ENCODE measurements at regions not wholly inside any gene's neighbourhood (a gene's known extent, or its start where the extent isn't known, plus 50 kb on each side); places are given as distances from the start of the nearest gene placed in this dataset.
"Not testable (repeated sequence)": the region's sequence is repeated elsewhere in the genome, so short reads cannot be mapped to it uniquely, and the experiment has no call there.

DNA sequence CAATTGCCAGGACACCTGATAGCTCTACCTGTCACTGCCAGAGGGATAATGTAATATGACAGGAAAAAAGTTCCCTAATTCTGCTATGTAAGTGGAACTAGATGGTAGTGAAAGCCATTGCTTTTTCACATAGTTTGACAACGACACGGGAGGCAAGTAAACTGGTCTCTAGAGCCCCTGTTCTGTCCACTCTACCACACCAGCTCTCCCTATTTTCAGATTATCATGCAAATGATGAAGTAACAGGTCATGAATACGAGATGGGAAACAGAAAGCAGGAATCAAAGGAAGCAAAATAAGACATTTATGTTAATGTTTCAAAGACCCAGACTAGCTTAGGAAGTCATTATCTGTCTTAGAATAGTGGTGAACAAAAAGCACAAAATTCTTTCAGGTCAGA is 56.2 kb downstream of the TAF11L14 start:
- no peak for DNase-seq (ENCODE audit: low read depth)

DNA sequence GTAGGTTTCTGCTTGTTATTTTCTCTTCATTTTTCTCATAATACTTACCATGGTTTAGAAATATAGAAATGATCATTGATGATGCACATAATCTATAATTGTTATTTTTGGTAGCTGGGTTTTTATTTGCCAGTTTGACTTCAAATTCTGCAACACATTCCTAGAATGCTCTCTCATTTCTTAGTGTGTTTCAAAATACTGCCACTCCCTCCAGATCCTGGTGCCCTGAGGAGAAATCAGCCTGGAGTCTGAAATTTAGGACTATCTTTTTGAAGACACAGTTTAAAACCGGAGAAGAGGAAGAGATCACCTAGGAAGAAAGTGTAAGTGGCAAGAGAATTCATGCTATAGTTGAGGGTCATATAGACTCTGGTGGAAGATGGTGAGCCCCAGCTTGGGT is 57.5 kb downstream of the TAF11L14 start:
- DNase-seq (ENCODE audit: low read depth) = no peak

DNA sequence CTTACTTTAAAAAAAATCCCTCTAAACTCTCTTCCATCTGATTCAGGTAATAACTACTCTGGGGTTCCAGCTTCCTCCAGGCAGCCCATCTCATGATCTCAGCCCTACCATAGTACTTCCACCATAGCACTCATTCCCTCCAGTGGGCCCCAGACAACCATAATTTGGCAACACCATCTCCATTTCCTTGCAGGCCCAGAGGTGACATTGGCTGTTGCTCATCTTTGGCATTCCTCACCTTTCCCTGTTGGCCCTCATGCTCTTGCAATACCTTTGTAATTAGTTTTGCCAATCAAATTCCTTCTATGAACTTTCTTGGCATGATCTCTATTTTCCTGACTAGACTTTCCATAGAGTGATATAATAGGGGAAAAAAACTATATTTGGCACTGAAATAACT is 60.1 kb downstream of the TAF11L14 start:
- DNase-seq (ENCODE audit: low read depth) = no peak

DNA sequence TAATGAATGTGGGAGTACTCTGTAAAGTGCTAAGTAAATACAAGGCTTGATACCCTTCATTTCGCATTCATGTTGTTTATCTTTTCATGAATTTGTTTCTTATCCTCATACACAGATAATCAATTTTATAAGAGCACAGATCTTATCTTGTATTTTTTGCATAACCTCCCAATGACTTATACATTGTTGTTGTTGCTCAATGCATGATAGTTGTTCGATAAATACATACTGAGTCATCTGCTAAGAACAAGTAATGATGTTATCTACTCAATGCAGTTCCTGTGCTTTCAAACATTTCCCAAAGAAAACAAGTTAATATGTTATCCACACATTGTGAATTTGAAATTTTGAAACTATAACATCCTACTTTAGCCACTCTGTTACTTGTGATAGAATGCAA is 60.7 kb downstream of the TAF11L14 start:
- DNase-seq (ENCODE audit: low read depth) = no peak

DNA sequence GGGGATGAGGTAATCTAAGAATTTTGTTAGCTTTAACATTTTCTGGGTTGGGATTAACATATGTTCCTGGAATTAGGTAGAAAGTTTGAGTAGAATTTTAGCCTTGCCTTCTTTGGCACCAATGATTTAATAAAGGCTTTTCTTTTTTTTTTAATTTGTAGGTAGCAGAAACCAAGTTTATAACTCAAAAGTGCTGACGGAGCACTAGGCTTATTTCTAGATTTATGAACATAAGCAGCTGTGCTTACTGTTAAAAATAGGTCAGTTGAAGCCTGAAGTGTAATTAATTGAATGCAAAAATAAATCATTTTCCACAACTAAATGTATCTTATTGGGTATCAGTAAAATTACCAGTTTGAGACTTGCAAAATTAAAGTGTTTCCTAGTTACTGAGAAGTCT is 62.4 kb downstream of the TAF11L14 start:
- DNase-seq (ENCODE audit: low read depth) = no peak

DNA sequence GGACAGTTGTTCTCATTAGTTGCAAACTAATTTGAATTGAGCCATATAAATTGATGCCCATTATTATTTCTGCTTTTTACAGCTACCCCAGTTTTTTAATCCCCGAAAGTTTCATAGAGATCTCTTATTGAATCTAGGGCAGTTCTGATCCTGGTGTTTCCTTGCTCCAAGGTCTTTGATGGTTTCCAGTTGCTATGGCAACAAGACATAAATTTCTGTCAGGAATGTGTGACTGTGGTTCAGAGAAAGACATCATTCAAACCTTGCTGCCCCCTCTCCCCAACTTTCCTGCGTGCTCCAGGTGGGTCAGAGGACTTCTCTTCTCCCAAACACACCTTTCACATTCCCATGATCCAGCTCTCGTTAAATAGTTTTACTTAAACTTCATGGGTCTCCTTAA is 63.4 kb downstream of the TAF11L14 start:
- no peak for DNase-seq (ENCODE audit: low read depth)

DNA sequence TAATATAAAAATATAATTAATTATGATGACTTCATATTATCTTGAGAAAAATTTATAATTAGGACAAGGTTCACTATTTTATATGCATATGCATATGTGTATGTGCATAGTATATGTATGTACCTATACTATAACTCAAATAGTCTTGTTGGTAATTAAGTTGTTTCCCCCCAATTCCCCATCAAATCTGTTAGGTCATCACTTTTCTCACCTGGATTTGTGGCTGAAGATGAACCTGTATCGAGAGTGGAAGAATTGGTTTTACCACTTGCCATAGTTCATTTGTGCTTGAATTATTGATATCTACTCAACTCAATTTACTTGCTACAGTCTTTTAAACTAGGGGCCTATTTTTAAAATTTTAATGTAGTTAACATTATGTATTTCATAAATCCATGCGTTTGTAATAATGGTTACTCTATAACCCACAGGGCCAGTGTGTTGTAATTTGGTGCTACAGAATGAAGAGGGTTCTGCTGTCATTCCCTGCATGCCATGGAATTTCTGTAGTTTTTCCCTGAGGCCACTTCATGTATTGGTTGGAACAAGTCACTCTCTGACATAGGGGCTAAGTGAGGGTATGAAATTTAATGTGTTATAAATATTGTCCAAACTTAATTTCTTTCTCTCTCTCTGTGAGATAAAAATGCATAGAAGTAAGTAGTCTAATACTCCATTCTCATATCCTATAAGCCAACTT is 74.9 kb downstream of the TAF11L14 start:
- DNase-seq (ENCODE audit: low read depth) = no peak

DNA sequence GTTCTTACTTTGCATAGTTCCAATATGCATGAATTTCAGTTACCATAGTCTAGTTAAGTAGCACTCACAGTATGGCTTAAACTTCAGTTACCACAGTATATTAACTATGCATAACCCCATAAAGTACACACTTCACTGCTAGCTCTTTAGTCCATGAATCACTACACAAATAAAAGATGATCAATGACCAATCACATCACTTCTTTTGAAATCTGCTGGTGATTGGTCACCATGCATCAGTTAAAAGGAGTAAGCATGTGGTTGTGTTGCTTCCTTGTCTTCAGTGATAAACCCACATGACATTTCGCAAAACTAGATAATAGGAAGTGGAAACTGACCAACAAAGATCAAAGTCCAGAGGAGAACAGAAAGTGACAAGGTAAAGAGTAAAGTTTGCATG is 79.0 kb downstream of the TAF11L14 start:
- no peak for DNase-seq (ENCODE audit: low read depth)

DNA sequence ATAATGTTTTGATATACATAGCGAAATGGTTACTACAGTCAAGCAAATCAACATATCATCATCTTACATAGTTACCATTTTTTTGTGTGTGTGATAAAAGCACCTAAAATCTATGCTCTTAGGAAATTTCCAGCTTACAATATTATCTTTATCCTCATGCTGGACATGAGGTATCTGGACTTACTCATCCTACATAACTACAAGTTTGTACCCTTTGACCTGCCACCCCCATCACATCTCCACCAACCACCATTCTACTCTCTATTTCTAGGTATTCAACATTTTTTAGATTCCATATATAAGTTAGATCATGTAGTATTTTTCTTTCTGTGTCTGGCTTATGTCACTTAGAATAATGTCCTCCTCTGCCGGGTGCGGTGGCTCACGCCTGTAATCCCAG is 79.9 kb downstream of the TAF11L14 start:
- DNase-seq (ENCODE audit: low read depth) = no peak

DNA sequence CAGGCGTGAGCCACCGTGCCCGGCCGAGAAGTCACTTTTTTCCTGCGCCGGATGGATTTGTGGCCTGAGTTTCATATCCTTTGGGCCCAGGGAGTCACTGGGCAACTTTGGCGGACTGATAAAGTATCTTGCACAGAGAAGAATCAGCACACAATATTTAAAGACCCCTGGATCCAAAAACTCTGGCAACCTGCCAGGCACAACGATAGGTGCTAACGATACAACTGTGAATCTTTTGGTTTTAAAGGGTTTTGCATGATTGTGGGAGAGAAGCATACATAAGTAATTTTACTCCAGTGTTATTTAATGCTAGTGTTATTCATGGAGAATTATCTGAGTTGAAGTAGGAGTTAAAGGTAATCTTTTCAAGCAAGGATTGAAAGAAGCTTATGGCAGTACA is 85.3 kb downstream of the TAF11L14 start:
- DNase-seq (ENCODE audit: low read depth) = no peak

DNA sequence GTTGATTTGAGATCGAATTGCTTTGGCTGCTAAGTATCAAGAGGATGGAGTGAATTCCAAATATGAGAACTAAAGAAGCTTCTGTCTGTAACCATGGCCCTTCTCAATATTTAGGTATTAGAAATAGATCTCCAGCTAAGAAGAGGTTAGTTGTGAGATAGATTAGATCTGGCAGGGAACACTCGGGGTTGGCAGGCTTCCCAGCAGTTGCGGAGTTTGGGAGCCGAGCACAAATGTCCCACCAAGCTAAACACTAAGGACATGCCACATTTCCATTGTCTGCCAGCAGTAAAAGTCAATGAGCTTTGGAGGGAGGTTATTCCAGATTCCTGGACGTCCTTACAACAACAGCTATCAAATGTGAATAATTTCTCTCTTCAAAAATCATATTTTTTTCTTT is 85.8 kb downstream of the TAF11L14 start:
- no peak for DNase-seq (ENCODE audit: low read depth)

DNA sequence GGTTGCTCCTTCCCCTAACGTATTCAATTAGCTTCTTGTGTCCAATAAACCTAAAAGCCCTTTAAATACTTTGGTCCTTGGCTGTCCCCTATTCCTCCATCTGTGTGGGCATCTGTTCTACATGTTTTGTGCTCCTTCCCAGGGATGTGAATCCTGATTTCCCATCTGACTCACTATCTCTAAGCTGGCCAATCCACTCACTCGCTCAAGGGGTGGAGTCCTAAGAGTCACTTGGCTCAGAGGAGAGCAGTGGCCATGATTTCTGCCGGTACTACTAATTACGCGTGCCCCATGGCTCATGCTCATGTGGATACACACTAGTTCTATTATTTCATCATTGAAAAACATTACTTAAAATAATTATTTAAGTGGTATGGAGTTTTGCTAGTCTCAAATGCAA is 89.6 kb downstream of the TAF11L14 start:
- DNase-seq (ENCODE audit: low read depth) = no peak

DNA sequence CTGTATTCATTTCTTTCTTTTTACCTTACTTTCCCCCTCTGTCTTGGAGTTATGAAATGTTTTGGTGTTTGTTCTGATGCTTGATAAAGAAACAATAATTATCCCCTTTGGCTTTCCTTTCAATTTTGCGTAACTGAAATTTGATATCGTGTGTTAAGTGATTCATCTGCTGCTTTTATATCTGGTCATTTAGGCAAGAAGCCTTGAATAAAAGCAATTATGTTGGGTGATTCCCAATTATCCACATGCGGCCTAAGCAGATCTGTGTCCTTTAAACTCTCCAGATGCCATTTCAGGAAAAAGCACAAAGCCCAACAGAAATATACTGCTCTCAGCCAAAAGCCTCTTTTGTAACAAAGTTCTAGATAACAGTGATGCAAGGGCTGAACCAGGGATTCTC is 92.8 kb downstream of the TAF11L14 start:
- DNase-seq (ENCODE audit: low read depth) = no peak

DNA sequence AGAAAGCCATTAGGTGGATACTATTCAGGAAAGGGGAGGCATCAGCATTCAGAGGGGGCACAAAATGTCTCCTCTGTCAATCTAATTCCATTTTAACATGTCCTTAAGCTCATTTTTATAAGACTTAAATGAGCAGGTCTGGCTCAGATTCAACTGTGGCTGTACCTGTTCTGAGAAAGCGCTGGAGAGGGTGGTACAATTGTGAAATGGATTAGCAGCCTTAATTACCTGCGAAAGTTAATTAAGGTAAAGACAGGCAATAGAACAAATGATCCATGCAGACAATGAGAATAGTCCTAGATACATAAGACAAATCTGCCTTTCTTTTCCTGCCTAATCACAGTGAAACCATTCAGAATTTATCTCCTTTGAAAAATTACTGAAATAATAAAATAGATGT is 96.2 kb downstream of the TAF11L14 start:
- DNase-seq (ENCODE audit: low read depth) = no peak

DNA sequence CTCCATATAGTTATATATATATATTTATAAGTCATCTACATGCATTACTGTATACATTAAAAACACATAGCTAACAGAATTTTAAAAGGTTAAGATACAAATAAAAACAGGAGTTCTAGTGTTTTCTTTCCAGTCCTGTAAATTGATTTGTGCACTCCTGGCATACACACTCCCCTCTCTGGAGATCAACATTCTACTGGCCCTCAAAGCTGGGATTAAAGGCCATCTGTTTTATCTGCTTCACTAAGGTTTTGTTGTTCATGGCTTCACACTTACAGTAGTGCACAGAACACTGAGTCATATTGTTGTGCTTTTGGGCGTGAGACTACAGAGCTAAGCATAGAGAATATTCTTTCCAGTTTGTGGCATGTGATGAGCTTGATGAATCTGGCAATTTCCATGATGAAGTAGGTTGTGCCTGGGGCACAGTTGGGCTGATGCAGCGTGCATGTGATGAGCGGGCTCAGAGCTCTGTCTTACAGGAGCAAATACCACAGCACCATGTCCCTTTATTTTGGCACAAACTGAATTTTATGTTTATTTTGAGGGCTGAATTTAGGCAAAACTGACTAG is 98.2 kb downstream of the TAF11L14 start:
- DNase-seq (ENCODE audit: low read depth) = no peak

DNA sequence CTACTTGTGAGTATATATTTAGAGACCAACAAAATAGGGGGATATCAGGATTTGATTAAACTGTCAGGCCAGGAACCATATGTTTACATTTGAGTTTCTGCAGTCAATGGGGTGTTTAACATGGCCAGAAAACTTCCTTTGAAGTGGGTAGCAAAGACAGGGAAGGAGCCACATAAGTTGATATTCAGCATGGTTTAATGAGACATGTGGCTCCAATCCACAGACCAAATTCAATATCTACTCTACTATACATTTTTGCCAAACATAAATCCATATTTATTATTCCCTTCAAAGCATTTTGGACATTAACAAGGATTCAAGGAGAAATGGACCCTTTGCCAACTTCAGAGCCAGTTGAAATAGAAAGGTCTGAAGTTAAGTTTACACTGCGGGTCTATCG is 99.8 kb downstream of the TAF11L14 start:
- DNase-seq (ENCODE audit: low read depth) = no peak

DNA sequence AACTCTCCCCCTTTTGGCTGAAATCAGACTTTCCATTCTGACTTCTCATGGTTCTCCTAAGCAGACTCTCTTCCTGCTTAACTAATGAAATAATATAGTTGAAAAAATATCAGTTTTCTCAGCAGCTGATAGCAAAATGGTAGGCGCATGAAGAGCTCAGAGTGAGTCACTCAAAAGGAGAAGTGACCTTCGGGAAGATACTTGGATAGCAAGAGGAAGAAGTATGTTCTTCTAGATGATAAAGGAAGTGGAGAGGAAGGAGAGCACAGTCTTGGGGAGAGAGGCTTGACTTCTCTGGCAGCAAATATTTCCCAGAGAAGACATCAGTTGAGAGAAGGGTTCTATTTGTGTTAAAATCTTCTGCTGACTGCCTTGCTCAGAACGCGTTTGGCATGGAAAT is 101.5 kb downstream of the TAF11L14 start:
- no peak for DNase-seq (ENCODE audit: low read depth)

DNA sequence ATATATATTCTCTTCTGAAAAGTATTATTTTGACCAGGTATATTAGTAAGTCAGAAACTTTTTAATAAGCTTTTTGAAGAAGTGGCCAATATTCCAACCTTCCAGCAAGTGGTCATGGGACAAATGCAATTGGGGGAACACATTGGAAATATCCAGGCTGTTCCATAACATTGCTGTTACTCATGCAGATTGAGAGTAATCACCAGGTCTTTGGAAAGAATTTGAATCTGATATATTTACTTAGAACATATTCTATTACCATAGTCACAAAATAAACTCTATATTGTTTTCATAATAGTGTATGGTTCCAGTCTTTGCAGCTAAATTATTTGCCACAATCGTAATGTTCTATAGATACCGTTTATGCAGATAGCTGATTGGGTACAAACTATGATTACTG is 102.8 kb downstream of the TAF11L14 start:
- DNase-seq (ENCODE audit: low read depth) = no peak

DNA sequence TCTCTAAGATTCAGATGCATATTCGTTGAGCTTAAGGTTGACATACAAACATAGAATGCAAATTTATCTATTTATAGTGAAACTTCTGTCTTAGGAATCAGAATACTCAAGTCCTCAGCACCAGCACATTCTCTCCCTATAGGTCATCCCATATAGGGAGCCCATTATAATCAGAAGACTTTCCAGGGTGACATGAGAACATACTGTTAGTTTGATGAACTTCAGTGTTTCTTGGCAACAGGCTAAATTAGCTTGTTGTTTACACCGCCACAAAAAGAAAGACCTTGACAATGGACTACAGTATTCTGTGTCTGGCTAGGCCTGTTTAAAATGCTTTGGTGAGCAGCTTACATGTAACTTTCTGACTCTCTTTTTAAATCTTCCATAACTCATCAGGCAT is 104.2 kb downstream of the TAF11L14 start:
- DNase-seq (ENCODE audit: low read depth) = no peak

DNA sequence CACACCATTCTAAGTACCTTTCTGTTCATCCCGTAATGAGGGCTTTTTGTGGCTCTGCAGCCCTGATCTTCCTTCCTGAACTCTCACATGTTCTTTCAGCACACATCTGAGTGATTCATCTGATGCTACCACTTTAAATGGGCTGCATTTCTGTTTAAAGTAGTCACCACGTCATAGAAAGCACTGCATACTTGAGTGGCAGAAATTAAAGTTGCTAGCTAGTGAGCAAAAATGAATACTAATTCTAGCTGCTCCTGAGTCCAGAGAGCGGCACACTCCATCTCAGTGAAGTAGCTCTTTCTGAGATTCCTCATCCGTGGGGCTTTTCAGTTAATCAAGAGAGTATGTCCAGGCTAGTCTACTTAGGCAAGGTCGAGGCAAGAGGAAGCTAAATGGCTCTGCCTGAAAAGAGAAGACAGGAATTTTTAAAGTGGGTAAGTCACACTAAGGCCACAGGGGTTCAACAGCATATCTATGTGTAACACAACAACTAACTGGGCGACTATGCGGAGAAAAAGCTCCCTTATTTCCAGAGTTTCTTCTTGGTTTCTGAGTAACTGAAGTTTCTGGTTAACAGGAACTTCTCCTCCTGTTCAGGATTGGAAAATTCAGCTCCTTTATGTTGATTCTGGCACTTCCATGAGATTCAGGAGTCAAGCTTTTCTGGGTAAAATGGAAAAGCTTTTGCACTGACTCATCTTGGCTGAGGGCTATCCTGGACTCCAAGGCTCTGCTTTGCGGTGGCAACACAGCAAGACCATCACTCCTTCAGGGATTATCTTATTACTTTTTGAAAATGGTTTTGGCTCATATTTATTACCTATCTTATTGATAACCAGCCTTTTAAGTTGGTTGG is 109.5 kb downstream of the TAF11L14 start:
- no peak for DNase-seq (ENCODE audit: low read depth)

DNA sequence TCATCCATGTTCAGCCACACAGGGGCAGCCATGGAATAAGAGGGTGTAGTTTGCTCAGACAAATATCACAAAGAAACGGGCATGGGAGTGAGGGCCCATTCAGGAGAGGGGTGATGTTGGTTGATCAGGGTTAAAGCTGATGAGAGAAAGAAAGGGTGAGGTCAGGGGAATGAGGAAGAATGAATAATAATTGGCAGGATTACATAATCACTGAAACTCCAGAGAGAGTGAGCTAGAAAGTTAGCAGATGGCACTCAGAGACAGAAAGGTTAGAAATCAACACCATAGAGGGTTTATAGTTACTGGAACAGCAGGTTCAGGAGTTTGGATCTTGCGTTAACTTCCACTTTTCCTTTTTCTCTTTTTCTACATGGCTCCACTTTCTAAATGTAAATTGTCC is 113.9 kb downstream of the TAF11L14 start:
- DNase-seq (ENCODE audit: low read depth) = no peak

DNA sequence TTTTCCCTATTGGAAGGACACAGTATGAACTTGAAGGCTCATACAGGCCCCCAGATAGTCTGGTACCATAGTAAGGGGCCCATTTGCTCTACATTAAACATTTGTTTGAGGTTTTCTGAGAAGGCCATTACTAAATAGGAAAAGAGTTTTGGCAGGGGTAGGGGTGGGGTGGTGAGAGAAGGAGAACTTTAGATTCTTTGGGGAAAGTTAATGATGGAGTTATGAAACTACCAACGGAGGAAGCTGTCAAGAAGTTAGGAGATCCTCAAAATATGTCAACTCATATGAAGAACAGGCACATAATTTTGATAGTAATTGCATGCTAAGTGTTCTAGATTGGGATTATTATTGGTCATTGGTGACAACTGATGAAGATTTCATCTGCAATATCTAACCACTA is 114.7 kb downstream of the TAF11L14 start:
- DNase-seq (ENCODE audit: low read depth) = no peak

DNA sequence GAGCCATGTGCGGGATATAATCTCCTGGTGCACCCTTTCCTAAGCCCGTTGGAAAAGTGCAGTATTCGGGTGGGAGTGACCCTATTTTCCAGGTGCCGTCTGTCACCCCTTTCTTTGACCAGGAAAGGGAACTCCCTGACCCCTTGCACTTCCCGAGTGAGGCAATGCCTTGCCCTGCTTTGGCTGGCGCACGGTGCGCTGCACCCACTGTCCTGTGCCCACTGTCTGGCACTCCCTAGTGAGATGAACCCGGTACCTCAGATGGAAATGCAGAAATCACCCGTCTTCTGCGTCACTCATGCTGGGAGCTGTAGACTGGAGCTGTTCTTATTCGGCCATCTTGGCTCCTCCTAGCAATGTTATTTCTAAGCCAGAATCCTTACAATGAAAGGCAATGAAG is 121.1 kb downstream of the TAF11L14 start:
- not testable (repeated sequence) for DNase-seq (ENCODE audit: low read depth)

Data from GM04503 (cell line).